CD4-positive, alpha-beta T cell (primary cell): ENCODE measurements at regions not wholly inside any gene's neighbourhood (a gene's known extent, or its start where the extent isn't known, plus 50 kb on each side); places are given as distances from the start of the nearest gene placed in this dataset.

ENCODE experiments used
- ATAC-seq: fragments of 200-7000 bp; cut with Tn5 transposase; one replicate; pipeline ENCODE4 v1.10.0; 2022; ENCODE audit warnings: mild to moderate bottlenecking; ENCODE audit not compliant: poor library complexity
- CTCF ChIA-PET: fragments of 350-600 bp; sonication (Branson Sonifier 250); formaldehyde crosslinking; loops from one replicate; lab custom pipeline; 2021; ENCODE audit warnings: antibody characterized with exemption, inconsistent platforms; lab: Charles Lee
- POLR2A ChIA-PET: fragments of 350-600 bp; sonication (Branson Sonifier 250); formaldehyde crosslinking; loops from one replicate; lab custom pipeline; 2021; ENCODE audit warnings: antibody characterized with exemption, inconsistent platforms; lab: Charles Lee
- DNase-seq, 14 experiments: peaks; one replicate each; pipeline ENCODE4 v3.0.0-alpha.2; 2013 to 2020; ENCODE audit warnings: mixed read lengths in 2 of 14
- H3K27ac ChIP-seq, 2 donors: one replicate each; pipeline versions ENCODE4 v1.5.1 to v1.7.0; 2013; ENCODE audit warnings: low read length in 2 of 2, low read depth in 1 of 2, mild to moderate bottlenecking in 1 of 2
- H3K27me3 ChIP-seq, 2 experiments: 1 replicate in 1 of 2; 2 replicates in 1 of 2; pipeline versions ENCODE4 v1.6.1 to v1.7.0; 2013; ENCODE audit warnings: low read length in 2 of 2, control low read depth in 1 of 2, mild to moderate bottlenecking in 1 of 2, moderate library complexity in 1 of 2; ENCODE audit not compliant: insufficient read depth in 2 of 2, control insufficient read depth in 1 of 2
- H3K36me3 ChIP-seq: one replicate; pipeline ENCODE4 v1.6.1; 2013; ENCODE audit warnings: low read length, control low read depth; ENCODE audit not compliant: insufficient read depth
- H3K4me1 ChIP-seq: one replicate; pipeline ENCODE4 v1.6.1; 2013; ENCODE audit warnings: low read length, control low read depth; ENCODE audit not compliant: insufficient read depth
- H3K4me3 ChIP-seq: one replicate; pipeline ENCODE4 v1.5.1; 2013; ENCODE audit warnings: mild to moderate bottlenecking, low read length, moderate library complexity
- H3K9me3 ChIP-seq, 2 experiments: 1 replicate in 1 of 2; 2 replicates in 1 of 2; pipeline versions ENCODE4 v1.6.1 to v1.7.0; 2013; ENCODE audit warnings: low read length in 2 of 2, mild to moderate bottlenecking in 2 of 2, control low read depth in 1 of 2, moderate library complexity in 1 of 2; ENCODE audit not compliant: control insufficient read depth in 1 of 2, insufficient read depth in 1 of 2
- H3K27ac Mint-ChIP-seq: one replicate; pipeline ENCODE4 v1.8.0; 2020; ENCODE audit warnings: mixed read lengths
- H3K27me3 Mint-ChIP-seq: one replicate; pipeline ENCODE4 v1.8.0; 2021; ENCODE audit warnings: mixed read lengths
- H3K36me3 Mint-ChIP-seq: one replicate; pipeline ENCODE4 v1.8.0; 2021; ENCODE audit warnings: low read depth, mixed read lengths
- H3K4me1 Mint-ChIP-seq: one replicate; pipeline ENCODE4 v1.8.0; 2021; ENCODE audit warnings: low read depth, mixed read lengths
- H3K4me3 Mint-ChIP-seq: one replicate; pipeline ENCODE4 v1.8.0; 2020; ENCODE audit warnings: mild to moderate bottlenecking, mixed read lengths
- H3K9me3 Mint-ChIP-seq: one replicate; pipeline ENCODE4 v1.8.0; 2020; ENCODE audit warnings: mixed read lengths
- CTCF ChIP-seq: fragments of 200-600 bp; IDR thresholded peaks from one replicate; pipeline ENCODE4 v1.8.0; 2022; ENCODE audit warnings: antibody characterized with exemption, mild to moderate bottlenecking
- intact Hi-C, 2 experiments: fragments of 100-400 bp; cut with DNase I in 1 of 2; cut with micrococcal nuclease in 1 of 2; formaldehyde crosslinking; loops; one replicate each; pipeline versions ENCODE4 v1.15.1 to v1.9.0; 2023 to 2025; cut with DNase I, micrococcal nuclease

GRCh38 chr7:16207321-16207720 is 214.0 kb downstream of the CRPPA start:
- Histone ChIP-seq H3K4me3 (no peak overlapping the region), H3K27ac (no peak overlapping the region), H3K9me3 (no peaks in the 10 kb centered on the region), H3K4me1 (no peaks in the 10 kb centered on the region), H3K27me3 (no peaks in the 10 kb centered on the region), H3K36me3 (no peaks in the 10 kb centered on the region)
- TF ChIP-seq CTCF, result no peak
- DNase-seq (no peak), ATAC-seq (no peak)
- no peak overlapping the region for H3K27ac Mint-ChIP-seq
- H3K27me3 Mint-ChIP-seq, result no peaks in the 10 kb centered on the region
- H3K4me3 Mint-ChIP-seq, result no peak overlapping the region
- CTCF ChIA-PET, result no interaction called here
- no peaks in the 10 kb centered on the region for H3K36me3 Mint-ChIP-seq
- H3K9me3 Mint-ChIP-seq, result no peaks in the 10 kb centered on the region
- POLR2A ChIA-PET, result no interaction called here
- H3K4me1 Mint-ChIP-seq, result no peaks in the 10 kb centered on the region
- intact Hi-C loops, result no loop called here

- Histone ChIP-seq H3K4me1 (no peaks in the 10 kb centered on the region), H3K27ac (no peak overlapping the region), H3K27me3 (no peaks in the 10 kb centered on the region), H3K36me3 (no peaks in the 10 kb centered on the region), H3K4me3 (no peak overlapping the region), H3K9me3 (no peaks in the 10 kb centered on the region)
- DNase-seq (no peak), ATAC-seq (no peak)
- no peak for TF ChIP-seq CTCF
- Mint-ChIP-seq H3K9me3 (no peaks in the 10 kb centered on the region), H3K4me1 (no peaks in the 10 kb centered on the region), H3K36me3 (no peaks in the 10 kb centered on the region), H3K4me3 (no peak overlapping the region), H3K27me3 (no peaks in the 10 kb centered on the region), H3K27ac (no peak overlapping the region)
- intact Hi-C loops, result no loop called here
- ChIA-PET CTCF (no interaction called here), POLR2A (no interaction called here)
These were observed 215.9 kb downstream of the CRPPA start for GRCh38 chr7:16205466-16205865.

- H3K4me1 ChIP-seq, result no peaks in the 10 kb centered on the region
- H3K27me3 ChIP-seq, result no peaks in the 10 kb centered on the region
- H3K27ac Mint-ChIP-seq, result no peak overlapping the region
- H3K27me3 Mint-ChIP-seq, result no peaks in the 10 kb centered on the region
- ATAC-seq (no peak), DNase-seq (no peak)
- intact Hi-C loops, result no loop called here
- no peak overlapping the region for H3K4me3 Mint-ChIP-seq
- H3K36me3 ChIP-seq, result no peaks in the 10 kb centered on the region
- no peaks in the 10 kb centered on the region for H3K9me3 ChIP-seq
- no peaks in the 10 kb centered on the region for H3K9me3 Mint-ChIP-seq
- H3K27ac ChIP-seq, result no peak overlapping the region
- H3K36me3 Mint-ChIP-seq, result no peaks in the 10 kb centered on the region
- H3K4me1 Mint-ChIP-seq, result no peaks in the 10 kb centered on the region
- TF ChIP-seq CTCF, result no peak
- no peak overlapping the region for H3K4me3 ChIP-seq
- POLR2A ChIA-PET, result no interaction called here
- CTCF ChIA-PET, result no interaction called here
These were observed 216.4 kb downstream of the CRPPA start for GRCh38 chr7:16204953-16205352.
